ENCODE measurements at regions not wholly inside any gene's neighbourhood (a gene's known extent, or its start where the extent isn't known, plus 50 kb on each side); places are given as distances from the start of the nearest gene placed in this dataset.
A peak's percentile ranks its signal among the peaks of the same experiment; 100 is the strongest.
"Not testable (repeated sequence)": the region's sequence is repeated elsewhere in the genome, so short reads cannot be mapped to it uniquely, and the experiment has no call there.

DNA sequence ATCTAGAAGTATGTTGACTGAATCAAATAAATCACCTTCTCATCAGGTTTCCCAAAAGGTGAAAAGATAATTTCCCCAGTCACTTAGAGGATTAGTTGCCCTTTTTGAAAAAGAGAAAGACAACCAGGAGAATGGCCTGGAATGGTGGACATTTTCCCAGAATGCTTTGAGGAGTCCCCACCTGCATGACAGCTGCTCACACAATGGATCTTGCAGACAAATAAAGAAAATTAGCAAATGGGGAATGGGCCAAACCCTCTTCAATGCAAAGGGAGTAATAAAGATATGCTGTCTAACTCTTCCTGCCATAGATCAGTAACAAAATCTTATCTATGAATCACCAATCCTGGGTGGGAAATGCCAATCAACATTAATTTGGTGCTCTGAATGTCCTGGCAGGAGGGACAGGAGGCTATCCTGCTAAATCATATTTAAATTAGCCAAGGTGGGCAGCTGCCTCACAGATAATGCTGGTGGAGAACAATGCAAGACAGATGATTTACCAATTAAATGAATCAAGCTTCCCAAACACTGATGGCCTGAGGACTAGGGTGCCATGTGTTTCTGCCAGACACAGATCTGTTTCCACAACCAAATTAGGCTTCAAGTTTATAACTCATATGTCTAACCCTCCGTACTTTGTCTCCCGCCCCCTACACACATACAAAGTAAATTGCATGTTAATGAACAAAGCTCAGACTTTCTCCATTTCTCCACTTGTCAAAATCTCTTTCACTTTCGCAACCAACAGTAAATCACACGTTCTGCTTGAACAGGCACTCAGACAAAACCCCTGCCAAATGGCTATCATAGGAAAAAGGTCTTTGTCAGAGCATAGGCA, 488.0 kb upstream of the PLXNA2 start:
- H3K27ac ChIP-seq (ENCODE audit: low read depth, low read length): no peak overlapping the region
- H3K9me3 Mint-ChIP-seq (ENCODE audit: unreplicated experiment): no peaks in the 10 kb centered on the region
- H3K36me3 ChIP-seq (ENCODE audit: insufficient read depth, low read length): no peaks in the 10 kb centered on the region
- H2AFZ ChIP-seq (ENCODE audit: low read depth, low read length): peak overlapping the region; percentile 5
- peak; percentile 2 for DNase-seq (ENCODE audit: low read depth)
- no peaks in the 10 kb centered on the region for H3K4me1 ChIP-seq (ENCODE audit: insufficient read depth, low read length)
- H3K4me3 Mint-ChIP-seq (ENCODE audit: unreplicated experiment): no peak overlapping the region
- no peaks in the 10 kb centered on the region for H3K9me3 ChIP-seq (ENCODE audit: insufficient read depth, low read depth, low read length)
- H4K20me1 ChIP-seq (ENCODE audit: insufficient read depth, low read length): no peaks in the 10 kb centered on the region
- no peak overlapping the region for H3K4me3 ChIP-seq (ENCODE audit: insufficient read depth, low read depth, low read length)
- H3K4me1 Mint-ChIP-seq (ENCODE audit: low read depth, unreplicated experiment): no peaks in the 10 kb centered on the region
- H3K79me2 ChIP-seq (ENCODE audit: insufficient read depth, low read length): no peaks in the 10 kb centered on the region
- H3K9ac ChIP-seq (ENCODE audit: low read length): no peak overlapping the region
- no peak overlapping the region for H3K27ac Mint-ChIP-seq (ENCODE audit: unreplicated experiment)
- H3K4me2 ChIP-seq (ENCODE audit: low read length): peak overlapping the region; percentile 37
- no peaks in the 10 kb centered on the region for H3K27me3 ChIP-seq (ENCODE audit: insufficient read depth, low read length)
- TF ChIP-seq EZH2 (IDR thresholded peaks at IDR 0.05; ENCODE audit: insufficient read depth, low read length) (no peak), CTCF (IDR thresholded peaks at IDR 0.05; ENCODE audit: insufficient read depth, low read depth, low read length) (no peak)
- H3K36me3 Mint-ChIP-seq (ENCODE audit: low read depth, unreplicated experiment): no peaks in the 10 kb centered on the region
- FAIRE-seq: no peak
- H3K27me3 Mint-ChIP-seq (ENCODE audit: low read depth, unreplicated experiment): no peaks in the 10 kb centered on the region

GRCh38 chr1:208737161-208737560, 493.0 kb upstream of the PLXNA2 start:
- no peaks in the 10 kb centered on the region for H3K9me3 ChIP-seq (ENCODE audit: insufficient read depth, low read depth, low read length)
- DNase-seq (ENCODE audit: low read depth) (no peak), FAIRE-seq (no peak)
- Mint-ChIP-seq H3K4me3 (ENCODE audit: unreplicated experiment) (no peak overlapping the region), H3K4me1 (ENCODE audit: low read depth, unreplicated experiment) (no peaks in the 10 kb centered on the region), H3K9me3 (ENCODE audit: unreplicated experiment) (peaks cover 2% of the 10 kb centered on the region), H3K36me3 (ENCODE audit: low read depth, unreplicated experiment) (no peaks in the 10 kb centered on the region), H3K27me3 (ENCODE audit: low read depth, unreplicated experiment) (peaks cover 3% of the 10 kb centered on the region), H3K27ac (ENCODE audit: unreplicated experiment) (no peak overlapping the region)
- H3K9ac ChIP-seq (ENCODE audit: low read length): no peak overlapping the region
- no peak overlapping the region for H3K4me3 ChIP-seq (ENCODE audit: insufficient read depth, low read depth, low read length)
- no peaks in the 10 kb centered on the region for H3K36me3 ChIP-seq (ENCODE audit: insufficient read depth, low read length)
- no peak overlapping the region for H2AFZ ChIP-seq (ENCODE audit: low read depth, low read length)
- H3K4me2 ChIP-seq (ENCODE audit: low read length): no peak overlapping the region
- no peaks in the 10 kb centered on the region for H3K4me1 ChIP-seq (ENCODE audit: insufficient read depth, low read length)
- no peak for TF ChIP-seq EZH2 (IDR thresholded peaks at IDR 0.05; ENCODE audit: insufficient read depth, low read length)
- TF ChIP-seq CTCF (IDR thresholded peaks at IDR 0.05; ENCODE audit: insufficient read depth, low read depth, low read length): no peak
- H4K20me1 ChIP-seq (ENCODE audit: insufficient read depth, low read length): no peaks in the 10 kb centered on the region
- no peaks in the 10 kb centered on the region for H3K79me2 ChIP-seq (ENCODE audit: insufficient read depth, low read length)
- H3K27ac ChIP-seq (ENCODE audit: low read depth, low read length): no peak overlapping the region
- H3K27me3 ChIP-seq (ENCODE audit: insufficient read depth, low read length): no peaks in the 10 kb centered on the region

GRCh38 chr1:208737922-208738321, 493.7 kb upstream of the PLXNA2 start:
- H3K4me1 Mint-ChIP-seq (ENCODE audit: low read depth, unreplicated experiment): no peaks in the 10 kb centered on the region
- no peaks in the 10 kb centered on the region for H4K20me1 ChIP-seq (ENCODE audit: insufficient read depth, low read length)
- TF ChIP-seq CTCF (IDR thresholded peaks at IDR 0.05; ENCODE audit: insufficient read depth, low read depth, low read length): no peak
- TF ChIP-seq EZH2 (IDR thresholded peaks at IDR 0.05; ENCODE audit: insufficient read depth, low read length): no peak

GRCh38 chr1:208739636-208740035, 495.5 kb upstream of the PLXNA2 start:
- DNase-seq (ENCODE audit: low read depth); H3K79me2 ChIP-seq (ENCODE audit: insufficient read depth, low read length); H3K4me2 ChIP-seq (ENCODE audit: low read length); H3K4me3 Mint-ChIP-seq (ENCODE audit: unreplicated experiment); H3K4me1 Mint-ChIP-seq (ENCODE audit: low read depth, unreplicated experiment); H3K4me3 ChIP-seq (ENCODE audit: insufficient read depth, low read depth, low read length); H3K27me3 Mint-ChIP-seq (ENCODE audit: low read depth, unreplicated experiment); H3K9me3 ChIP-seq (ENCODE audit: insufficient read depth, low read depth, low read length); H3K4me1 ChIP-seq (ENCODE audit: insufficient read depth, low read length); H3K36me3 ChIP-seq (ENCODE audit: insufficient read depth, low read length); H3K27ac Mint-ChIP-seq (ENCODE audit: unreplicated experiment); H3K9me3 Mint-ChIP-seq (ENCODE audit: unreplicated experiment); H4K20me1 ChIP-seq (ENCODE audit: insufficient read depth, low read length); H3K36me3 Mint-ChIP-seq (ENCODE audit: low read depth, unreplicated experiment); H3K27me3 ChIP-seq (ENCODE audit: insufficient read depth, low read length); H3K9ac ChIP-seq (ENCODE audit: low read length); H2AFZ ChIP-seq (ENCODE audit: low read depth, low read length); FAIRE-seq; H3K27ac ChIP-seq (ENCODE audit: low read depth, low read length): not testable (repeated sequence)

More at GRCh38 chr1:208737922-208738321, 493.7 kb upstream of the PLXNA2 start:
- H2AFZ ChIP-seq (ENCODE audit: low read depth, low read length): no peak overlapping the region
- DNase-seq (ENCODE audit: low read depth) (no peak), FAIRE-seq (no peak)
- H3K4me3 Mint-ChIP-seq (ENCODE audit: unreplicated experiment): no peak overlapping the region
- H3K36me3 ChIP-seq (ENCODE audit: insufficient read depth, low read length): no peaks in the 10 kb centered on the region
- H3K27me3 Mint-ChIP-seq (ENCODE audit: low read depth, unreplicated experiment): peaks cover 3% of the 10 kb centered on the region
- H3K4me1 ChIP-seq (ENCODE audit: insufficient read depth, low read length): no peaks in the 10 kb centered on the region
- no peaks in the 10 kb centered on the region for H3K9me3 ChIP-seq (ENCODE audit: insufficient read depth, low read depth, low read length)
- H3K27ac ChIP-seq (ENCODE audit: low read depth, low read length): no peak overlapping the region
- H3K4me2 ChIP-seq (ENCODE audit: low read length): no peak overlapping the region
- no peak overlapping the region for H3K27ac Mint-ChIP-seq (ENCODE audit: unreplicated experiment)
- no peaks in the 10 kb centered on the region for H3K79me2 ChIP-seq (ENCODE audit: insufficient read depth, low read length)
- H3K9ac ChIP-seq (ENCODE audit: low read length): no peak overlapping the region
- H3K36me3 Mint-ChIP-seq (ENCODE audit: low read depth, unreplicated experiment): no peaks in the 10 kb centered on the region
- H3K27me3 ChIP-seq (ENCODE audit: insufficient read depth, low read length): no peaks in the 10 kb centered on the region
- no peak overlapping the region for H3K4me3 ChIP-seq (ENCODE audit: insufficient read depth, low read depth, low read length)
- peaks cover 2% of the 10 kb centered on the region for H3K9me3 Mint-ChIP-seq (ENCODE audit: unreplicated experiment)
